Hepatocyte (in vitro differentiated cells): ENCODE measurements at regions not wholly inside any gene's neighbourhood (a gene's known extent, or its start where the extent isn't known, plus 50 kb on each side); places are given as distances from the start of the nearest gene placed in this dataset.

Experiments
- CTCF ChIP-seq: fragments of 200-600 bp; sonication (generic); IDR thresholded peaks from 2 replicates; pipeline ENCODE4 v1.5.1; 2016; ENCODE audit warnings: antibody characterized with exemption, mild to moderate bottlenecking; ENCODE audit not compliant: poor library complexity
- EZH2phosphoT487 ChIP-seq: fragments of 200-600 bp; sonication (generic); IDR thresholded peaks from one replicate; pipeline ENCODE4 v1.6.1; 2018; ENCODE audit warnings: antibody characterized with exemption, mild to moderate bottlenecking, low read depth, moderate library complexity; ENCODE audit not compliant: unreplicated experiment, severe bottlenecking

DNA sequence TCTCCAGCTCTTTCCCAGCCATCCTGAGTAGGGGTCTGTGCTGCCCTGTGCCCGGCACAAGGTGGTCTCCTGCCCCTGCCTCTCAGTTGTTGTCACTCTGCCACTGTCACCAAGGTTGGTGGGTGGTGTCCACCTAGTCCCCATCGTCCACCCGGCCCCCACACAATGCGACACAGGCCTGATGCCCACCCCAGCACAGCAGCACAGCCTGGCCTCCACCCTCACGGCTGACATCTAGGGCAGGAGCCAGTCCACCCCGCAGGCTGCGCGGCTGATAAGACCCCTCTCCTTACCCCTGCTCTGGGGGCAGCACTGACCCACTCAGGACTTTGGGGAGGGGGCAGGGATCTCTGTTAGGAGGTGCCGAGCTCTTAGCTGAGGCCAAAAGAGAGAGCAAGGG is 198.3 kb downstream of the LIPI start:
- TF ChIP-seq CTCF (no peak), EZH2phosphoT487 (no peak)
